Suprapubic skin (tissue), 4 donors: ENCODE measurements at regions not wholly inside any gene's neighbourhood (a gene's known extent, or its start where the extent isn't known, plus 50 kb on each side); places are given as distances from the start of the nearest gene placed in this dataset.

Experiments used
- DNase-seq, 2 donors: peaks; one replicate each; pipeline ENCODE4 v3.0.0-alpha.2; 2019; ENCODE audit warnings: low spot score in 2 of 2
- H3K27ac ChIP-seq: fragments of 200-600 bp; sonication (generic); one replicate; pipeline ENCODE4 v1.5.1; 2019
- H3K27me3 ChIP-seq: fragments of 200-600 bp; sonication (generic); one replicate; pipeline ENCODE4 v1.5.1; 2019
- H3K36me3 ChIP-seq: fragments of 200-600 bp; sonication (generic); one replicate; pipeline ENCODE4 v1.5.1; 2019
- H3K4me1 ChIP-seq: fragments of 200-600 bp; sonication (generic); one replicate; pipeline ENCODE4 v1.5.1; 2019
- H3K4me3 ChIP-seq: fragments of 200-600 bp; sonication (generic); one replicate; pipeline ENCODE4 v1.5.1; 2019; ENCODE audit warnings: mild to moderate bottlenecking
- H3K9me3 ChIP-seq: fragments of 200-600 bp; sonication (generic); one replicate; pipeline ENCODE4 v1.5.1; 2019
- EP300 ChIP-seq: sonication (generic); formaldehyde crosslinking; IDR thresholded peaks from one replicate; pipeline ENCODE4 v1.6.1; 2017; ENCODE audit warnings: antibody characterized with exemption
- POLR2A ChIP-seq, 2 donors: fragments of 450-650 bp; IDR thresholded peaks; one replicate each; pipeline ENCODE4 v1.6.1; 2017; ENCODE audit warnings: antibody characterized with exemption in 2 of 2, mild to moderate bottlenecking in 2 of 2, moderate library complexity in 2 of 2
- POLR2AphosphoS5 ChIP-seq, 3 donors: sonication (generic); formaldehyde crosslinking; IDR thresholded peaks; one replicate each; pipeline ENCODE4 v1.6.1; 2017; ENCODE audit warnings: antibody characterized with exemption in 3 of 3
- WGBS: methylation state at CpG from one replicate; pipeline ENCODE4 v1.1.5; 2018; 5-methylcytosine and 5-hydroxymethylcytosine counted together
- TF ChIP-seq, protein P1 (sequence below), 2 donors: fragments of 200-600 bp in 1 of 2; fragments of 450-650 bp in 1 of 2; sonication (generic) in 1 of 2; IDR thresholded peaks; one replicate each; pipeline ENCODE4 v1.5.1; 2016 to 2019; ENCODE audit warnings: antibody characterized with exemption in 2 of 2, mild to moderate bottlenecking in 1 of 2, moderate library complexity in 1 of 2

GRCh38 chr13:90746230-90746629, 601.3 kb upstream of the MIR17HG start:
- H3K27ac ChIP-seq: no peak overlapping the region
- no peaks in the 10 kb centered on the region for H3K36me3 ChIP-seq
- DNase-seq: no peak
- H3K9me3 ChIP-seq: no peaks in the 10 kb centered on the region
- TF ChIP-seq POLR2AphosphoS5 (IDR thresholded peaks at IDR 0.05) (no peak), EP300 (no peak), POLR2A (IDR thresholded peaks at IDR 0.05) (no peak)
- TF ChIP-seq, protein P1, sequence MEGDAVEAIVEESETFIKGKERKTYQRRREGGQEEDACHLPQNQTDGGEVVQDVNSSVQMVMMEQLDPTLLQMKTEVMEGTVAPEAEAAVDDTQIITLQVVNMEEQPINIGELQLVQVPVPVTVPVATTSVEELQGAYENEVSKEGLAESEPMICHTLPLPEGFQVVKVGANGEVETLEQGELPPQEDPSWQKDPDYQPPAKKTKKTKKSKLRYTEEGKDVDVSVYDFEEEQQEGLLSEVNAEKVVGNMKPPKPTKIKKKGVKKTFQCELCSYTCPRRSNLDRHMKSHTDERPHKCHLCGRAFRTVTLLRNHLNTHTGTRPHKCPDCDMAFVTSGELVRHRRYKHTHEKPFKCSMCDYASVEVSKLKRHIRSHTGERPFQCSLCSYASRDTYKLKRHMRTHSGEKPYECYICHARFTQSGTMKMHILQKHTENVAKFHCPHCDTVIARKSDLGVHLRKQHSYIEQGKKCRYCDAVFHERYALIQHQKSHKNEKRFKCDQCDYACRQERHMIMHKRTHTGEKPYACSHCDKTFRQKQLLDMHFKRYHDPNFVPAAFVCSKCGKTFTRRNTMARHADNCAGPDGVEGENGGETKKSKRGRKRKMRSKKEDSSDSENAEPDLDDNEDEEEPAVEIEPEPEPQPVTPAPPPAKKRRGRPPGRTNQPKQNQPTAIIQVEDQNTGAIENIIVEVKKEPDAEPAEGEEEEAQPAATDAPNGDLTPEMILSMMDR (IDR thresholded peaks at IDR 0.05): no peak
- H3K27me3 ChIP-seq: no peaks in the 10 kb centered on the region
- WGBS: 82% methylated on average over 3 of the region's 3 CpGs
- H3K4me1 ChIP-seq: no peaks in the 10 kb centered on the region
- H3K4me3 ChIP-seq: no peak overlapping the region

- DNase-seq: no peak
- Histone ChIP-seq H3K36me3 (no peaks in the 10 kb centered on the region), H3K4me1 (no peaks in the 10 kb centered on the region), H3K27ac (no peak overlapping the region), H3K4me3 (no peak overlapping the region), H3K9me3 (no peaks in the 10 kb centered on the region), H3K27me3 (no peaks in the 10 kb centered on the region)
- TF ChIP-seq POLR2A (IDR thresholded peaks at IDR 0.05) (no peak), POLR2AphosphoS5 (IDR thresholded peaks at IDR 0.05) (no peak)
- TF ChIP-seq, protein P1 (IDR thresholded peaks at IDR 0.05): no peak
- 74% methylated on average over 4 of the region's 4 CpGs for WGBS
These were observed 597.5 kb upstream of the MIR17HG start for GRCh38 chr13:90750021-90750420.

DNA sequence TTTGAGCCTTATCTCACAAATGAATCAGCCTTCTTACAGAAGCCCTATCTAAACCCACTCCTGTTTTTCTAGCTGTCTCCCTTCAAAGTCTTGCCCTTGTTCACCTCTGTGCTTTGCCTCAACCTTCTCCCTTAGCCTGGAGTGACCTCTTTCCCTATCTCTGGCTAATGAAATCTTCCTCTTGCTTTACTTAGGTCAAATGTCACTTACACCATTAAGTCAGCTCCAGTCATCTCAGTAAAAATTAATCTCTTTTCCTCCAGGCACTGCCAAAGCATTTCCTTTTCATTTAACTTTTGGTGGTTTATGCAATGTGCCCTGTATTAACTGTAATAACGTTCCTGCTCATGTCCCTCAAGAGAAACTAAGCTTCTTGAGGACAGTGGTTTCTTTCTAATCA, 596.5 kb upstream of the MIR17HG start:
- TF ChIP-seq POLR2A (IDR thresholded peaks at IDR 0.05) (no peak), EP300 (no peak)
- Histone ChIP-seq H3K27me3 (no peaks in the 10 kb centered on the region), H3K4me3 (no peak overlapping the region), H3K36me3 (no peaks in the 10 kb centered on the region), H3K4me1 (no peaks in the 10 kb centered on the region), H3K9me3 (no peaks in the 10 kb centered on the region), H3K27ac (no peak overlapping the region)
- WGBS: 14% methylated on average over 1 of the region's 1 CpG
- DNase-seq: no peak

DNA sequence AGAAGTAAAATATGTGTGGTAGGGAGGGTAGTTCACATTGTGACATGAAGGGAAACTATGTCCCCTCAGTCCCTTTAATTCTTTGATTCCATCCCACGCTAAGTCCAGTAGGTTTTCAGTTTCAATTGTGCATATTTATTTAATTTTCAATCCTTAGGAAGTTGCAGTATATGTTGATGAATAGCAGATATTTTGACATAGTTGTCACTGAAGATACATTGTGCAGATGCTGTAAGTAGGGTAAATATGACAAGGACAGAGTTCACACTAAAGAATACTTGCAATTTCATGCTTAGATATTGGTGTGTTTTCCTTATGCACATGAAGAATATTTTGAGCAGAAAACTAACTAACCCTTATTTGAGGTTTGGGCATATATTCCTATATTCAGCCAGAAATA, 595.4 kb upstream of the MIR17HG start:
- no peak for DNase-seq
- TF ChIP-seq, protein P1 (IDR thresholded peaks at IDR 0.05): no peak
- TF ChIP-seq POLR2A (IDR thresholded peaks at IDR 0.05): no peak
- Histone ChIP-seq H3K4me3 (no peak overlapping the region), H3K27ac (no peak overlapping the region), H3K27me3 (no peaks in the 10 kb centered on the region), H3K36me3 (no peaks in the 10 kb centered on the region), H3K9me3 (no peaks in the 10 kb centered on the region), H3K4me1 (no peaks in the 10 kb centered on the region)
- 77% methylated on average over 1 of the region's 1 CpG for WGBS

- Histone ChIP-seq H3K4me1 (no peaks in the 10 kb centered on the region), H3K4me3 (no peak overlapping the region), H3K27ac (no peak overlapping the region), H3K36me3 (no peaks in the 10 kb centered on the region), H3K9me3 (no peaks in the 10 kb centered on the region), H3K27me3 (no peaks in the 10 kb centered on the region)
- DNase-seq: no peak
- WGBS: 72% methylated on average over 2 of the region's 2 CpGs
- TF ChIP-seq, protein P1 (IDR thresholded peaks at IDR 0.05): no peak
- no peak for TF ChIP-seq EP300
- no peak for TF ChIP-seq POLR2AphosphoS5 (IDR thresholded peaks at IDR 0.05)
- no peak for TF ChIP-seq POLR2A (IDR thresholded peaks at IDR 0.05)
These were observed 590.3 kb upstream of the MIR17HG start for GRCh38 chr13:90757127-90757680.

GRCh38 chr13:90760639-90761038, 586.8 kb upstream of the MIR17HG start:
- no peaks in the 10 kb centered on the region for H3K4me1 ChIP-seq
- no peaks in the 10 kb centered on the region for H3K36me3 ChIP-seq
- 58% methylated on average over 1 of the region's 1 CpG for WGBS
- no peak for DNase-seq
- TF ChIP-seq POLR2A (IDR thresholded peaks at IDR 0.05) (no peak), POLR2AphosphoS5 (IDR thresholded peaks at IDR 0.05) (no peak), EP300 (no peak)
- TF ChIP-seq, protein P1 (IDR thresholded peaks at IDR 0.05): no peak
- H3K27ac ChIP-seq: no peak overlapping the region
- no peaks in the 10 kb centered on the region for H3K9me3 ChIP-seq
- no peaks in the 10 kb centered on the region for H3K27me3 ChIP-seq
- H3K4me3 ChIP-seq: no peak overlapping the region
